ENCODE measurements at regions not wholly inside any gene's neighbourhood (a gene's known extent, or its start where the extent isn't known, plus 50 kb on each side); places are given as distances from the start of the nearest gene placed in this dataset.

GRCh38 chr5:123755653-123756317, 243.8 kb downstream of the CSNK1G3 start (continued):
- TF ChIP-seq LBX2 (CRISPR knock-in tag; IDR thresholded peaks at IDR 0.05; ENCODE audit: borderline replicate concordance) (no peak), TCF7 (IDR thresholded peaks at IDR 0.05; ENCODE audit: low read depth) (no peak), SRSF1 (optimal IDR thresholded peaks at IDR 0.05; ENCODE audit: low read depth, low read length) (no peak), MEIS2 (CRISPR knock-in tag; IDR thresholded peaks at IDR 0.05) (no peak), ZHX1 (CRISPR knock-in tag; IDR thresholded peaks at IDR 0.05; ENCODE audit: low read depth) (no peak), IKZF1 (IDR thresholded peaks at IDR 0.05) (no peak), ARID4A (CRISPR knock-in tag; IDR thresholded peaks at IDR 0.05; ENCODE audit: borderline replicate concordance) (no peak)
